GM21528 (cell line): ENCODE measurements at regions not wholly inside any gene's neighbourhood (a gene's known extent, or its start where the extent isn't known, plus 50 kb on each side); places are given as distances from the start of the nearest gene placed in this dataset.

Experiments
- ATAC-seq: cut with Tn5 transposase; IDR thresholded peaks from one replicate; pipeline ENCODE4 v1.9.1; 2021; ENCODE audit warnings: mild to moderate bottlenecking, moderate library complexity; ENCODE audit not compliant: unreplicated experiment, low FRiP score

DNA sequence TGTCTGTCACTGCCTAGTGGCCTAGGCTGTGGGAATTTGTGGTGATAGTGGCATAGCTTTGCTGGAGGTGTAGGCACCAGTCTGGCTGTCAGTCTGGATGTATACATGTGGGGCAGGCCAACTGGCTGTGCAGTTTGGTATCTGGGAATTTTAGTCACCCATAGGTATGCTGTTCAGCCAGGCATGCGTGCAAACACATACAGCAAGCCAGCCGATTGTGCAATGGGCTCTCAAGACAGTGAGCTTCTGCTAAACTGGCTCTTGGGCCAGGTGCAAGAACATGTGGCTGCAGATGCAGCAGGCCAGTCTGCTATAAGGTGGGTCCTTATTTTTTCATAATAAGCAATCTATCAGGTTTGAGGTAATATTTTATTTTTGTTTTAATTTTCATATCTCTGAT, 87.1 kb upstream of the PLSCR5 start:
- ATAC-seq: no peak

DNA sequence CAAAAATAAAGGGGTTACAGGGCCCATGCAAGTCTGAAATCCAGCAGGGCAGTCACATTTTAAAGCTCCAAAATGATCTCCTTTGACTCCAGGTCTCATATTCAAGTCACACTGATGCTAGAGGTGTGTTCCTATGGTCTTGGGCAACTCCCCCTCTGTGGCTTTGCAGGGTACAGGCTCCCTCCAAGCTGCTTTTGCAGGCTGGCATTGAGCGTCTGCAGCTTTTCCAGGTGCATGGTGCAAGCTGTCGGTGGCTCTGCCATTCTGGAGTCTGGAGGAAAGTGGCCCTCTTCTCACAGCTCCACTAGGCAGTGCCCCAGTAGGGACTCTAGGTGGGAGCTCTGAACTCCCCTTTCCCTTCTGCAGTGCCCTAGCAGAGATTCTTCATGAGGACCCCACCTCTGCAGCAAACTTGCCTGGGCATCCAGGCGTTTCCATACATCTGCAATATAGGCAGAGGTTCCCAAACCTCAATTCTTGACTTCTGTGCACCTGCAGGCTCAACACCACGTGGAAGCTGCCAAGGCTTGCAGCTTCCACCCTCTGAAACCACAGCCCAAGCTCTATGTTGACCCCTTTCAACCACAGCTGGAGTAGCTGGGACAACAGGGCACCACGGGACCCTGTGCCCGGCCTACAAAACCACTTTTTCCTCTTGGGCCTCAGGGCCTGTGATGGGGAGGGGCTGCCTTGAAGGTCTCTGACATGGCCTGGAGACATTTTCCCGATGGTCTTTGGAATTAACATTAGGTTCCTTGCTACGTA, 80.1 kb upstream of the PLSCR5 start:
- ATAC-seq: no peak

DNA sequence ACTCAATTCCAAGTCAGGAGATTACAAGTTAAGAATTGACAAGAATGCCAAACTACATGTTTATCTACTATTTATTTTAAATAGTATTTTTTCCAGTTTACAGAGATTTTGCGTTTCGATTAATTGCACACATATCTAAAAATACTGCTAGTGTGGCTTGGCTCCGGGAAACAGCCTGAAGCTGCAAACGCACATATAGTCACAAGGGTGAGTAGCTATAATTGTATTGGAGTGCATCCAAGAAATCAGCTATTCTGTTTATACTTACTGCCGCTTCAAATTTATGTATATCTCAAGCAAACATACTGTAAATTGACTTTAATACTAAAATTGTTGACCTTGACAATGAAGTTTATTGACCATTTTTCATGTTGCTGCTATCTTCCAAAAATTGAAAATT, 77.0 kb upstream of the PLSCR5 start:
- ATAC-seq: no peak

DNA sequence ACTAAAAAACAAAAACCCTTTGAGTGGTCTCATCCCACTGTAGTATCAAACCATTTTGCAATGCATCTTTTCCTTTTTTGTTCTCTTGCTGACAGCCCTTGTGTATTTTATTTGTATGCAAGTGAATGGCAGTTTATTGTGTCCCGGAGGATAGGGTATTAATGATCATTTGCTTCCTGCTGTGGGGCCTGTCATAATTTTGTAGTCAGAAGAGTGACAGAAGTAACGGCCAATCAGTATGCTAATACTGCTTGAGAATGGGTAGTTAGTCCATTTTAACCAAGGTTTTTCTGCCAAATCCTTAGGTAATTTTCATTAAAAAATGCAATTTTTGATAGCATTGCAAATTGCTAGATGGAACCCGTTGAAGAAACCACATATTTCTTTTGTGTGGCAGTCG, 75.5 kb upstream of the PLSCR5 start:
- no peak for ATAC-seq

DNA sequence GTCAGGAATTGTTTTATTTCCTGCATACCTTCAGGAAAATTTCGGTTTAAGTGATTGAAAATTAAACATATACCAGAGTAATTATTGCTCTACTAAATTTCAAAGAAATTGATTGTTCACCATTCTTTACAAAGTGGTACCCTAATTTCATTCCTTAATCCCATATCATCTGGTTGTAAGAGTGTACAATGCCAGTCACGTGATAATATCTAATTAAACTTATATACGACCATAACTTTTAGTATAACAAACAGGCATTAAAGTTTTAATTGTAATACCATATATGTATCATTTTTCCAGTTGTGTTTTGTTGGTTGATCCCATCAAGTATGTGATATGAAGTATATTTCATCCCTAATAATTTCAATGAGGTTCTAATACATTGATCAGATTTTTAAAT, 74.8 kb upstream of the PLSCR5 start:
- no peak for ATAC-seq

DNA sequence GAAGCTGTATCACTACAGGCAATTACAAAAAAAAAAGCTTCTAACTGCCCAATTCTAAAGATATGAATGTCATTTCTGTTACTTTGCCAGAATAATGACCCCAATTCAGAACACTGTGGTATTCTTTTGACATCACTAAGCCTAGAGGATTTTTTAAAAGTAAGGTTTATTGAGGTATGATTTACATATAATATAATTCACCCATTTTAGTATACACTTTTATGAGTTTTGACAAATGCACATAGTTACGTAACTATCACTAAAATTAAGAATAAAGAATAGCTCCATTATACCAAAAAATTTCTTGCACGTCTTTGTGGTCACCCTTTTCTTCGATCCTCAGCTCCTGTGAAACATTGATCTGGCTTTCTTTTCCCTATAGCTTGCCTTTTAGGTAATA, 74.0 kb upstream of the PLSCR5 start:
- no peak for ATAC-seq

DNA sequence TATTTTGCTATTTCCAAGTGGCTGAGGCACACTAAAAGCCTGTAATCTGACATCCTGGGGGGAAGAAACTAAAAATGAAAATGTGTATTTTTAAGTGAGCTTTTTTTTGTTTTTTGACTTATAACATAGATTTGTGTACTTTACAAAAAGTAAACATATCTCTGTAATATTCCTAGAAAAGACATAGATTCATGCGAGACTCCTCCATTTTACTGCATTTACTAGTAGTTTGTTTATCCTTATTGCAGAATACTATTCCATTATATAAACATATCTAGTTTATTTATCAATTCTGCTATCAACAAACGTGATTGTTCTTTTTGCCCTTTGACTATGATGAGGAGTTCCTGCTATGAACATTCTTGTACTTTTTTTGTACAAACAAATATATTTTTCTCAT, 67.8 kb upstream of the PLSCR5 start:
- no peak for ATAC-seq

DNA sequence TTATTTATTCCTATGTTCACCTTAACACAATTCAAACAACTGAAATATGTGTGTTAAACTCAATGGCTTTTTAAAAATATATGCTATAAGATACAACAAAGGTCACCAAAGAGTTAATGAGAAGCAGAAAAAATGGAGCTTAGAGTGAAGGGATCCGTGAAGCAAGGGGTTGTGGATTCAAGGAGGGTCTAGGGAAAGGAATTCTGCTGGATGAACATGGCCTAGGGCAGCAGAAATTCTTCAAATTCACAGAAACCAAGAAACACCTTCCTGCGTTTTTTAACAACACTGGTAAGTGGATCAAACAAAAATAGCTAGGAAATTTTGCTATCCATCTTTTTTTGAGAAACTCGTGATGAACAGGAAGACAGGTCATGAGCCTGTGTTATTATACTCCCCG, 59.3 kb upstream of the PLSCR5 start:
- ATAC-seq: no peak

DNA sequence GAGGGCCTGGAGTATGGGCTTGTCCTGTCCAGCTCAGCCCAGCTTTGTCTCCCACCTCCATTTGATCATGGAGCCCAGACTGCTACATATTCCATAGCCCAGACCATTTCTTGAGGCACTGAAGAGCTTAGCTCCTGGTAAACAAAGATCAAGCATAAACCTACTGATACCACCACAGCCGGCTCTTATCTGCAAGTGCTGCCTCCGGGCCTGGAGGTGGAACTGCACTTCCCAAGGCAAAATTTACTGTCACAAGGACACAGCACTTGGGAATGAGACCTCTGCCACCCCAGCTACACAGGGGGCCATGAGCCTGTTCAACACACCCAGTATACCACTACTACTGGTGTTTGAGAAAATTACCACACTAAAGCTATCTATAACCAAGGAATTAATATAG, 53.7 kb upstream of the PLSCR5 start:
- ATAC-seq: no peak

DNA sequence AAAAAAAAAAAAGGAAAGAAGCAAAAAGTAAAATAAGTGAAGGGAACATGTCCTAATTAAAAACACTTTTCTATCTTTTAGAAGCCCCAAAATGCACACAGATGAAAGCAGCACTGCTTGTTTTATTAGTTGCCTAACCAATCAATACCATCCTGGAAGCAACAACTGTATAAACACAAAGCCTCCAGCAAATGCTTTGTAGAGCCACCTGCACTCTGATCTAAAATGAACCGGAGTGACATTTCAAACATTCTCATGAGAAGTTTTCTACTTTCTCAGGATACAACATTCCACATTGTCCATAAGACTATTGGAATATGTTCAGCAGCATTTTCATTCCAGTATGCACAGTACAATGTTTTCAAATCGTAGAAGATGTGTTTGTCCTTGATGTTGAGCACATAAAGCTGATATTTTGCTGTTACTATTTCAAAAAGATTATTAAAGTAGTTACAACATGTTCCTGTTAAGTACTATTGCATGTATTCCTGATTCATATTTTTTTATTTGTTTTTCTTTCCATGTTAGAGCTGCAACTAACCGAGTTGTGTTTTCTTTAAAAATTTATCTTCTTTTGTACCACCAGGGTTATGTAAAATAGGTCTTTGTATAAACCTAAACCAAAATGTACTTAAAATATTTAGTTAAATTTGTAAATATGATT, 50.3 kb upstream of the PLSCR5 start:
- no peak for ATAC-seq
